NCI-H526 (cell line): ENCODE measurements at regions not wholly inside any gene's neighbourhood (a gene's known extent, or its start where the extent isn't known, plus 50 kb on each side); places are given as distances from the start of the nearest gene placed in this dataset.

Experiments
- DNase-seq, 2 experiments: peaks; one replicate each; lab custom pipeline; 2025; lab: John Stamatoyannopoulos, UW

DNA sequence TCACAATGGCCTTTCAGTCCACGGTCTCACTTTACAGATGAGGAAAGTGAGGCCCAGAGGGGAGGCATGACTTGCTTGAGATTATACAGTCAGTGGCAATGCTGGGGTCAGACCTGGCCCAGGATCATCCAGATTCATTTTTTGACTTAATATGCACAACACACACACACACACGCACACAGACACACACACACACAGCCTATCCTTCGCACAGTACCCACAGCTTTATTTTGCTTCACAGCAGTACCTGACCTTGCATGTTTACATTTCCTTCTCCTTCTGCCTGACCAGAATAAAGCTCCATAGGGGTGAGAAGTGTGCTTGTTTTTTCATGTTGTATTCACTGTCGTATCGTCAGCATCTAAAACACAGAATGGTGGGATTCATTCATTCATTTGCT is 79.8 kb downstream of the VEGFA start:
- no peak for DNase-seq

DNA sequence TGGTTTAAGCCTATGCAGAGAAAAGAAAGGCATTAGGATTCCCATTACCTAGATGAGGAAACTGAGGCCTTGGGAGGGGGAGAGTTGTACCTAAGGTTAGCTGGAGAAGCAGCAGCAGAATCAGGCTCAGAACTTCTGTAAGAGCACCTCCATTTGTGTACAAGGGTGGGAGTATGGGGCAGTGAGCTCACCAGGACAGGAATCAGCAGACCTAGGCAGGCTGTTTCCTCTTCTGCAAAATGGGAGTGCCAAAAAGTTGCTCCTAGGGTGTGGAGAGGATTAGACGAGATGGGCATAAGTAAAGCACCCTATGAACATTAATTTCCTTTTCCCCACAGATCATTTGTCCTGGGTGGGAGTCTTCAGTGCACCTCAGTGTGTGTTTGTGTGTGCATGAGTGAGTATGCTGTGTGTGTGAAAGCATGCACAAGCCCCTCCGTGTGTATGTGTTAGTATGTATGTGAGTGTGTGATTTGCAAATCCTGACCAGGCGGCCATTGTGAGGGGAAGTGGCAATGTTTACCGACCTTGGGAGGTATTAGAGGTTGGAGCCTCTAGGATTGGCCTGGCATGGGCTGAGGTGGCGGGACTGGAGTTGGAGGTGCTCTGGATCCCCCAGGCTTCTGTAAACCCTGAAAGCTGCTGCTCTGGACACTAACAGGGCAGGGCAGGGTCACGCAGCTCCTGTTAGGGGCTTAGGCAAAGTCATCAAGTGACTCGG is 78.8 kb downstream of the VEGFA start:
- DNase-seq = no peak

DNA sequence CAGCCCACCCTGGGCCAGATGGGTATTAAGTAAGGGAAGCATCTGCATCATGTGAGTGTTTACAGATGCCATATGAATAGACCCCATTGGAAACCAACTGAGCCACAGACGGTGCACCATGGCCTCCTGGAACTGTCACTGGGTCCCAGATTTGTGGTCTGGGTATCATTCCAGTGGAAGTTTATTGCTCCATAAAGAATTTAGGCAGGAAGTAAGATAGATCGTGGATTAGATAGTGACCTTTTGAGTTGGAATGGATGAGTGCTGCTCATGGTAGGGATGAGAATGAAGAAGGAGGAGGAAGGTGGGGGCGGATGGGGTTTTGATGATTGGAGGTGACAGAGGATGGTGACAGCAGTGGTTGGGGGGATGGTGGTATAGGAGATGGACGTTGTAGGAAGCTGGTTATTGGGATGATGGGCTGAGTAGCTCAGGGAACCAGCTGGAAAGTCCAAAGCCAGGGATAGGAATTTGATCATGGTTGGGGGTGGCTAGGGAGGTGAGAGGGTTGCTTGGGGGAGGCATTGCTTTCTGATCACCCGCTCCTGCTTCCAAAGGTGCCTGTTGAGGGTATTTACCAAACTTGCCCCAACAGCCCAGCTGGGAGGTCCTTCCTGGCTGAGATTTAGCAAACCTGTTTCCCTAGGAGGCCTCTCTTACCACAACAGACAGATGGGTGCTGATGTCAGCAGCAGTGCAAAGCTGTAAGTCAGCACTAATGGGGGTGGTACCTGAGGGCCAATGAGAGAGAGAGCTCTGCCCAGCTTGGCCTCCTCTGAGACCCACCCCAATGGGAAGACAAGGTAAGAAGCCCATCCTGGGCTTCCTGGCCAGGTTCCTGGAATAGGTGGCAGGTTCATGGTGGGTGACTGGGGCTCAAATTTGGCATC is 78.0 kb downstream of the VEGFA start:
- no peak for DNase-seq

DNA sequence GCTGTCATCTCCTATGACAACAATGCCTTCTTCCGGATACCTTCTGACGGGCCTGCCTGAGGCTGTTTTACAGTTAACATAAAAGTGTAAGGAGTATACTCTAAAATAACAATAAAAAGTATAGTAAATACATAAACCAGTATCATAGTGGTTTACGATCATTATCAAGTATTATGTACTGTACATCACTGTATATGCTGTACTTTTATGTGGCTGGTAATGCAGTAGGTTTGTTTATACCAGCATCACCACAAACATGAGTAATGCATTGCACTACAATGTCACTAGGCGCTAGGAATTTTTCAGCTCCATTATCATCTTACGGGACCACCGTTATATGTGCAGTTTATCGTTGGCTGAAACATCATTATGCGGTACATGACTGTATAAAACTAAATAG is 76.5 kb downstream of the VEGFA start:
- no peak for DNase-seq

DNA sequence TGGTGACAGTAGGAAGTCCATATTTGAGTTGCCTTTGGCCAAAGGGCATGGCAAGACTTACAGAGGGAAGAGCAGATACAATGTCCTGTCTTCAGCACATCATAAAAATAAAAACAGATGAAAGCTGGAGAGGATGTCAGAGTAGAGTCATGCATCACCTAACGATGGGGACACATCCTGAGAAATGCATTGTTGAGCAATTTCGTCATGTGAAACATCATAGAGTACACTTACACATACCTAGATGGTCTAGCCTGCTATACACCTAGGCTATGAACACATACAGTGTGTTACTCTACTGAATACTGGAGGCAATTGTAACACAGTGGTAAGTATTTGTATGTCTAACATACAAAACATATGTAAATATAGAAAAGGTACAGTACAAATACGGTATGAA is 75.6 kb downstream of the VEGFA start:
- peak in 1 of 2 experiments; percentile 15 for DNase-seq

DNA sequence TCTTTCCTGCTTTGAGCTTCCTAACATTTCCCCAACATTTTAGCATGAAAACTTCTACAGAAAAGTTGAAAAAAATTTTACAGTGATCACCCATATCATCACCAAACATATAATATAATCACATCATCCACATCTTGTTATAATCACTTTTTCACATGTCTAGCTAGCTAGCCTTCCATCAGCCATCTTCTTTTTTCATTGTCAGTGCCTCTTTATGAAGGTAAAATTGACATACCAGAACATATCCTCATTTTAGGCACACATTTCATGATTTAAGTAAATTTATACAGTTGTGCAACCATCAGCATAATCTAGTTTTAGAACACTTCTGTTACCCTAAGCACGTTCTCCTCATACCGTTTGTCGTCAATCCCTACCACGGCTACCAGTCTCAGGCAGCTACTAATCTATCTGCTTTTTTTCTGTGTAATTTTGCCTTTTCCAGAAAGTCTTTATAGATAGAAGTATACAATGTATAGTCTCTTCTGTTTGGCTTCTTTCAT is 73.7 kb downstream of the VEGFA start:
- no peak for DNase-seq

DNA sequence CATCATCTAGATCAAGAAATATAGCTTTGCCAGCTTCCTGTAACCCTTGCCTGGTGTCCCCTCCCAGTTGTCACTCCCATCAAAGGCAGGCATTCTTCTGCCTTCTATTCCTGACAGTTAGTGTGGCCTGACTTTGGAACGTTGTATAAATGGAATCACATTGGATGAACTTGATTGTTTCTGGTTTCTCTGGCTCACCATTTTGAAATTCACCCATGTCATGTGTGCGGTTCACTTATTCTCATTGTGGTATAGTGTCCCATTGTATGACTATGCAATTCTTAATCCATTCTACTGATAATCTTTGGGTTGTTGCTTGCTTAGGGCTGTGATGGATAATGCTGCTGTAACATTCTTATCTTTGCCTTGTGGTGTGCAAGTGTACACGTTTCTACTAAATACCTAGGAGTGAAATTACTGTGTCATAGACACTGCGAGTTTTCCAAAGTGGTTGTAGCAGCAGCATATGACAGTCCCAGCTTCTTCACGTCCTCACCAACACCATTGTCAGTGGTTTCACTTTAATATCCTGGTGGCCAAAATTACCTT is 73.2 kb downstream of the VEGFA start:
- no peak for DNase-seq

DNA sequence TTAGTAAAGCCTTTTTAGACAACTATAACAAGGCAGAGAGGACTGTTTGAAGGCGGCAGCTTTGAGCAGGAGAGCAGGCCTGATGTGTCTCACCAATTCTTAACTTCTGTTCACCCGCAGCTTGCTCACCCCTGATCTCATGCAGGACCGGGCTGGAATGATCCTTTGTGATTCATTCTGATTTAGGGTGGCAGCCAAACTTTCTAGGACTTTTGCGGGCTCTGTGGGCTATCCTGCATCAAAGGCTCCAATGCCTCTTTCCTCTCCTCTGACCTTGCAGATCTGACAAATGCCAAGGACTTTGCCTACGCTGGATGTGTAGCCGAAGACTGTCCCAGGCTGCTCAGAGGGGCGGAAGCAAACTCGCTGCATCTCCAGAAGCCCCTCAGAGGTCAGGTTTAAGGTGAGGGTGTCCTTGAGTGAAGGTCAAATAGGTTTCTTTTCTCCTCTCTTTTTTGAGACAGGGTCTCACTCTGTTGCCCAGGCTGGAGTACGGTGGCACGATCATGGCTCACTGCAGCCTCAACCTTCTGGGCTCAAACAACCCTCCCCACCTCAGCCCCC is 72.3 kb downstream of the VEGFA start:
- no peak for DNase-seq

DNA sequence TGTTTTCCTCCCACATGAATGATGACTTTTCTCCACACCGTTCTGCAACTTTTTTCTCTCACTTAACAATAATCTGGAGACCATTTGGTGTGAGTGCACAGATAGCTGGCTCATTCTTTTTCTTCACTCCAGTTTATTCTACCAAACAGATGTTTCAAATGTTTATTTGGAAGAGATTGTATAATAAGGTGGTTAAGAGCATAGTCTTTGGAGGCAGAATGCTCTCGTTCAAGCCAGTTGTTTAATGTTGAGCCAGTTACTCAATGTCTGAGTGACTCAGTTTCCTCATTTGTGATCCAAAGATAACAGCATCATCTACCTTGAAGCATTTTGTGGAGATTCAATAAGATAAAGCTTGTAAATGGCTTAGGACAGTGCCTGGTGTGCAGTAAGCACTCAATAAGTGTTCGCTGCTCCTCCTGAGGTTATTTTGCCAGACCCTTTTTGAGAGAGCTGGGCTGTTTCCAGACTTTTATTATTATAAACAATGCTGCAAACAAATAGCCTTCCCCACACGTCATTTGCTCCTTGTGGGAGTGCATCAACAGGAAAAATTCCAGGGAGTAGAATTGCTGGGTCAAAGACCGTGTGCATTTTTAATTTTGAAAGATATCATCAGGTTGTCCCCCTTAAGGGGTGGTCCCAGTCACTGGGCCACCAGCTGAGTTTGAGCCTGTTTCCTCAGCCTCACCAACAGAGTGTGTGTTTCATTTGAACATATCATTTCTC is 70.6 kb downstream of the VEGFA start:
- DNase-seq = no peak

DNA sequence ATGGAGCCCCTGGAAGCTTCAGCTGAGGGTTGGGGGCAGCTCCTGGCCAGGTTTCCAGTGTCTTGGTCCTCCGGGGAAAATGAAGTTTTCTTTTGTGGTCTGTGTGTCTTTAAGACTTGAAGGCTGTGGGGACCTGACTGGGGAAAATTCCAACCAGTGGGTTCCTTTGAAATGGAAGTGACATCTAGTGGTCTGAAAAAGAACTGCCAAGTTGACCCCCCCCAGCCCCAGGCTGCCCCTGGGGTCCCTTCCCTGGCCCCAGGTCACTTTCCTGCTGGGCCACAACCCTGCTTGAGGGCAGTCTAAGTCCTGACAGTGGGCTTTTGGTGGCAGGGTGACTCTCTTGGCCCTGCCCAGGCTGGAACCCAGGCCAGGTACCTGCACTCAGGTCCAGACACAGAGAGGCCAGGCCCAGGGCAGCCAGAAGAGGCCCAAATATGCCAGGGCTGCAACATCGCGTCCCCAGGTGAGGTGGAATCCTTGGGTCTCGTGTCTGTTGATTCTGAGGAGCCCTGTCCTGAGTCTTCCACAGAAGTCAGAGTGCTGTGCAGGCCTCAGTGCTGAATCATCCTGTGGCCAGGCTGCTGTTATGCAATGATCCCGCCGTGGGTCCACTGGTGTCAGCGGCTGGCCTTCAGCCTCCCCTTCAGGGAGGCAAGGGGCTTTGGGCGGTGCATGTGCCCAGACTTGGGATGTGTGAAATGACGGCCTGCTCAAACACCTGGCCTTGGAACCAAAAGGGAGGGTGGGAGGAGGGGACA is 68.4 kb downstream of the VEGFA start:
- peak in 1 of 2 experiments; percentile 53 for DNase-seq

DNA sequence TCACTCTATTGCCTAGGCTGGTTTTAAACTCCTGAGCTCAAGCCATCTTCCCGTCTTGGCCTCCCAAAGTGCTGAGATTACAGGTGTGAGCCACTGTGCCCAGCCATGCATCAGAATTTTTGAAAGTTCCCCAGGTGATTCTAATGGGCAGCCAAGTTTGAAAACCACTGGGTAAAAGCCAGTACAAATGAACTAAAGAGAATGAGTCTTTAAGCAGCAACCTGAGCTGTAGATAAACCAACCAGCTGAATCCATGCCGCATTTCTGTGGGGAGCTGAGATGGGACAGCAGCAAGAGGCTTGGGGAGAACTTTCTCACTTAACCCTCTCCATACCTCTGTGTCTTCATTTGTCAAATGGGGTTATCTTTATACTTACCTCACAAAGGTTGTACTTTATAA is 67.5 kb downstream of the VEGFA start:
- DNase-seq = no peak

DNA sequence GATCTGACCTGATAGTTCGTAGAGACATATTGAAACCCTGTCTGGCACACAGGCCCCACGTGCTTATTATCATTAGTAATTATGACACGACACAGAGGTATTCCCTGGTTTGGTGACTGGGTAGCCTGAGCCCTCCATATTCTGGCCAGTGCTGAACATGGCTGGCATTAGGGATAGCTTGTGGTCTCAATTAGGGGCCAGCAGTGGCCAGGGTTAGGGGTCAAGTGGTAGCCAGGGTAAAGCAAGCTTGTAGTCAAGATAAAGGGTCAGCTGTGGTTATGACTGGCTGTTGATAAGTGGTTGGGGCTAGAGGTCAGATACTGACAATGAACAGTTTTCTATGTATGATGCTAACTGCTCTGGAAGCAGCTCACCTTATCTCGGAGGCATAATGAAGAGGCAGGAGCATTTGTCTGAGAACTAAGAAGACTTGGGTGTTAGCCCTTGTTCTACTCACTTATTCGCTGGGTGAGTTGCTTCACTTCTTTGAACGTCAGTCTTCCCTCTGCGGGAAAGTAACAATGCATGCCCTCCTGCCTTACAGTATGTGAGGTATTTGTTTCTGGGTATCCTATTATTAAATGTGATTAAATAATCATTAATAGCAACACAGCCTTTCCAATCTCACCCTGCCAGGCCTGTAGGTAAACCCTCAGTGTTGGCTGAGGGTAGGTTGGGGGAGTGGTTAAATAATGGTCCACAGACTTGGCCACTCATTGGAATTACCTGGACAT is 66.7 kb downstream of the VEGFA start:
- DNase-seq = no peak
